Muscle of back (tissue), 3 donors: ENCODE measurements at regions not wholly inside any gene's neighbourhood (a gene's known extent, or its start where the extent isn't known, plus 50 kb on each side); places are given as distances from the start of the nearest gene placed in this dataset.
"Not testable (repeated sequence)": the region's sequence is repeated elsewhere in the genome, so short reads cannot be mapped to it uniquely, and the experiment has no call there.

Experiments used
- DNase-seq, 3 donors: peaks; one replicate each; pipeline versions ENCODE4 v3.0.0 to v3.0.0-alpha.2; 2013

GRCh38 chr10:9028231-9028630, 973.7 kb downstream of the GATA3 start:
- DNase-seq, result no peak

DNA sequence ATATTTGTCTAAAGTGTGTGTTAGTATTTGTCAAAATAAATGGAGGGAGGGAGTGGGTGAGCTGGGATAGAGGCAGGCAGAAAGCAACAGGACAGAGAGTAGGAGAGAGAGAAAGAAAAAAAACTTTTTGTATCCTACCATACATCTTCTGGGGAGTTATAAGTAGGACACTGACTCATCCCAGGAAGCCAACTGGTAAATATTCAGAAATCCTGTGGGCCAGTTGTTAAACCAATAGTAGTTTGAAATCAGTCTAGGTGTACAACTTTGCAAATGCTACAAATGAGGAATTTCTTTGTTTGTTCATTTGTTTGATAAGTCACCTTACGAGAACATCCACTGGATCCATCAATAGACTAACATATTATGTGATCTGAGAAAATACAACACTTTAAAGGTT, 980.9 kb downstream of the GATA3 start:
- no peak for DNase-seq

DNA sequence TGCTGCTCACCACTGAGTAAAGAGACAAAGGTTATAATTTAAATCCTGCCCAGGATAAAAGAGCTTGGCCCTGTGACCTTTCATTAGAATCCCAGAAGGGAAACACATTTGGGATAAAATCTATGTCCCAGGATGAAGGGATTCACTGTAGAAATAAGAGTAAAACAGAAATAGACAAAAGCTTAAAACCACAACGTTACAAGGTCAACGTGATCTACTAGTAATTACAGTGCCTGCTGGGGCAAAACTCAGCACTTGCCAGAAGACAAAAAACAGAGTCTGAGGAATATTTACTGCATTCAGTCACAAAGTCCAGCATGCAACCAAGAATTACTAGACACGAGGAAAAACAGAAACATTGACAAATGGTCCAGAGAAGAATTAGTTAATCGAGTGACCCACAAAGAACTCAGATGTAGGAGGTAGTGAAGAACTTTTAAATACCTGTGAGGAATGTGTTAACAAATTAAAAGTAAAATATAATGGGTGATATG, 982.3 kb downstream of the GATA3 start:
- DNase-seq, result no peak

GRCh38 chr10:9038146-9038714, 983.7 kb downstream of the GATA3 start:
- DNase-seq, result no peak

GRCh38 chr10:9043466-9043865, 989.0 kb downstream of the GATA3 start:
- DNase-seq, result no peak

DNA sequence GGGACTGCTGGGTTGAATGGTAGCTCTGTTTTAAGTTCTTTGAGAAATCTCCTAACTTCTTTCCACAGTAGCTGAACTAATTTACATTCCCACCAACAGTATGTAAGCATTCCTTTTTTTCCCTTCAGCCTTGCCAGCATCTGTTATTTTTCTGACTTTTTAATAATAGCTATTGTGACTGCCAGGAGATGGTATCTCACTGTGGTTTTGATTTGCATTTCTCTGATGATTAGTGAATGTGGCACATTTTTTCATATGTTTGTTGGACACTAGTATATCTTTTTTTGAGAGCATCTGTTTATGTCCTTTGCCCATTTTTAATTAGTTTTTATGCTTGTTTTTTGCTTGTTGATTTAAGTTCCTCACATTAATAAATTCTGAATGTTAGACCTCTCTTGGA, 990.8 kb downstream of the GATA3 start:
- DNase-seq, result no peak

- DNase-seq, result no peak
These were observed 997.0 kb downstream of the GATA3 start for GRCh38 chr10:9051328-9051974.

GRCh38 chr10:9052767-9053166, 998.3 kb downstream of the GATA3 start:
- DNase-seq, result no peak

DNA sequence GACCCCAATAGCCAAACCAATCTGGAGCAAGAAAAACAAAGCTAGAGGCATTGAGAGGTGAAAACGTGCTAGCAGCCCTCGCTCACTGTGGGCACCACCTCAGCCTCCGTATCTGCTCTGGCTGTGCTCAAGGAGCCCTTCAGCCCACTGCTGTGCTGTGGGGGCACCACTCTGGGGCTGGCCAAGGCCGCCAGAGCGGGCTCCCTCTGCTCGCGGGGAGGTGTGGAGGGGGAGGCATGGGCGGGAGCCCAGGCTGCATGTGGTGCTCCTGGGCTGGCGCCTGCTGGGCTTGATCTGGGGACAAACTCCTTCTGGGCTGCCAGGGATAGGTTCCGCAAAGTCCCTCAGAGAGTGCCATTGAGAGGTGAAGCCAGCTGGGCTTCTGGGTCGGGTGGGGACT, 1002.0 kb downstream of the GATA3 start:
- DNase-seq, result no peak

GRCh38 chr10:9057293-9057692, 1002.8 kb downstream of the GATA3 start:
- not testable (repeated sequence) for DNase-seq

DNA sequence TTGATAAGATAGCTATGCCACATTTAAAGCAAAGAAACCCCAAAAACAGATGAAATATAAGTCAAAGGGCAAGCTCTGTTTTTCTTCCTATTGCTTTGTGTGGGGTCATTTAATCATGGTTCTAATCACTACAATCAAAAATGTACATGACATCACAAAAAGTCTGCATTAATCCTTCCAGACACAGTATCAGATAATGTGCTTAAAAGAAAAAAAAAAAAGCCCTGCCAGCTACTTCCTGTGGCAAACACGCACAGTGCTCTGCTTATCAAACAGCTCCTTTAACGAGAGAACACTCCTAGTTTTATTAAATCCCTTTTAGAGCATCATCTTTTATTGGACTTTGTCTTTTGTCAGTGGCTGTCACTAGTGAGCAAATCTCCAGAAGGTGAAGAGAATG, 1005.8 kb downstream of the GATA3 start:
- DNase-seq, result no peak

DNA sequence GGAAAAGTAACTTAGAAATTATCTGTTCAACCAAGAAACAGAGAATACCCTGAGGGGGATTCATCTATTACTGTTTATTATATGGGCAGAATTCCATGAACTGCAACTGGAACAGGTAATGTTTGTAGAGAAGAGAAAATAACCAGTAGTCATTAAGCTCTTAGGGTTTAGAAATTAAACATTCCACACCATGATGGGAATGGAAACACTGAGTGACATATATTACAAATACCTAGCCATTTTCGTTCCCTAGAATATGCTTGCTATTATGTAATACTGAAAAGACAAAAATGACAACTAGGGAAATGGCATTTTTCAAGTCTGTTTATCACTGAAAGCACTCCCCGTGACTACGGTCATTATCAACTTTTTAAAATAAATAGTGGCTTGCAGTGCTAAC, 1007.4 kb downstream of the GATA3 start:
- no peak for DNase-seq

- DNase-seq, result no peak
These were observed 1011.7 kb downstream of the GATA3 start for GRCh38 chr10:9066152-9066551.

GRCh38 chr10:9068003-9068402, 1013.5 kb downstream of the GATA3 start:
- no peak for DNase-seq

DNA sequence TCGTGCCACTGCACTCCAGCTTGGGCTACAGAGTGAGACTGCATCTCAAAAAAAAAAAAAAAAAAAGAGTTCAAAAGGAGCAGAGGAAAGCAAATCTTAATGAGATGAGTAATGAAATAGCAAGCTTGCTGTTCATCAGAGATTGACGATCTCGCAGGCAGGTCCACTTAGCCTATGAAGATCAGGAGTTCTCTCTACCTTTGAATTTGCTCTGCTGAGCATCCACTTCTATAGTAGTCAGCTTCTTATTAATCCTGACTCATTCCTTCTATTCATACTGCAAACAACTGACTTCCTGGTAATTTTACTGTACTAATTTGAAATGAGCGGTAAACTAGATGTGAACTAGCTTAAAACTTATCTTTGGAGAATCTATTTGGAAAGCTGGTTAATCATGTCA, 1014.6 kb downstream of the GATA3 start:
- no peak for DNase-seq

- no peak for DNase-seq
These were observed 1020.9 kb downstream of the GATA3 start for GRCh38 chr10:9075420-9075819.

- no peak for DNase-seq
These were observed 1021.6 kb downstream of the GATA3 start for GRCh38 chr10:9076066-9076465.

DNA sequence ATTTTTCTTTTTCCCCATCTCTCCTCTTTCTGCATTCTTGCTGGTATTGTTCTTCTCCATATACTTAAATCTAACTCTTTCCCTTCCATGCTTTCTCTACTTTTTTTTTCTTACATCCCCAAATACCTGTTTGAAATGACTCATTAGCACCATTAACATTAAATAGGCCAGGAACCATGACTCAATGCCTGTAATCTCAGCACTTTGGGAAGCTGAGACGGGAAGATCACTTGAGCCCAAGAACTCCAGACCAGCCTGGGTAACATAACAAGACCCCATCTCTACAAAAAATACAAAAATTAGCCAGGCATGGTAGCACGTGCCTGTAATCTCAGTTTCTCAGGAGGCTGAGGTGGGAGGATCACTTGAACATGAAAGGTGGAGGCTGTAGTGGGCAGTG, 1026.8 kb downstream of the GATA3 start:
- DNase-seq, result no peak

- no peak for DNase-seq
These were observed 1027.5 kb downstream of the GATA3 start for GRCh38 chr10:9081961-9082360.

GRCh38 chr10:9091530-9092093, 1037.1 kb downstream of the GATA3 start:
- no peak for DNase-seq

DNA sequence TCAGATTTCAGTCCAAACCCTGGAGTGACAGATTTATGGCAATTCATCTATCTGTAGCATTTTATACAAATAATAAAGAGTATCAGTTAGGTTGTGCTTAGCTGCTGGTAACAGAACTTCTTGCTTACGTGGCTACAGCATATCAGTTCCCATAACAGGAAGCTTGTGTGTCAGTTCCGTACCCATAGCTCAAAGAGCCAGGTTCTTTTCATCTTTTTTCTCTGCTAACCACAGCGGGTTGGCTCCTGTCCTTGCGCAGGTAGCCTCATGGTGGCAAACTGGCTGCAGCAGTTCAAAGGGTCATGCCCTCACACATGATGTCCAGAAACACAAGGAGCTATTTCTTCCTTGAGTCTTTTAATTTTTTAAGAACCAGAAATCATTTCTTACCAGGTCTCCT, 1041.8 kb downstream of the GATA3 start:
- no peak for DNase-seq

DNA sequence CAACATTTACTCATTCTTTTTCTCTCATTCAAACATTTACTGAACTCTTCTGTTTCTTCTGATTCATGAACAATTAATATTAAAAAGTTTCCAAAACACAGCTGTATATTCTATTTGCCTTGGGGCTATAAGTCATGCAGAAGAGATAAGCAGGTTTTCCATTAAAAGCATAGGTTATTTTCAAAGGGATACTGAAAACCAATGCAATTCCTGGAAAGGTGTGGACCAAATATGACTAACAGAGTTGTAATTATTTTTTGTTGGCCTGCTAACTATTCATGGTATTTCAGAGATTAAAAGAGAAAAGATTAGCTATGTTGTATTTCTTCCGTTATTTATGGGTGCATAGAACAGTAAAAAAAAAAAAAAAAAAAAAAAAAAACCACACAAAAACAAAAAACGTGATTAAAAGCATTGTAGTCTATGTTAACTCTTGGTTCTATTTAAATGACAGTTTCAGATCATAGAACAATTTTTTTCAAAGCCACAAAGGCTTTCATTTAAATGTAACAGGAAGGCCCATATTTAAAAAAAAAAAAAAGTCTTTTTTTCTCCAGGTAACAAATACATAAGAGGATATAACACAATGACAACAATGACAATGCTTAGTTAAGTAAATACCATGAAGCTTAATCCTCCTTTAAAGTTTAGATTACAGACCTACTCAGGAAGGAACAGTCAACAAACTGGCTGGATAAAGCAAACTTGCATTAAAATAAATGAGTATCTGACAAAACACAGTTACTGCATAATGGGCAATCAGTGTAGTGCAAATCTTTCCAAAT, 1042.9 kb downstream of the GATA3 start:
- DNase-seq, result no peak

DNA sequence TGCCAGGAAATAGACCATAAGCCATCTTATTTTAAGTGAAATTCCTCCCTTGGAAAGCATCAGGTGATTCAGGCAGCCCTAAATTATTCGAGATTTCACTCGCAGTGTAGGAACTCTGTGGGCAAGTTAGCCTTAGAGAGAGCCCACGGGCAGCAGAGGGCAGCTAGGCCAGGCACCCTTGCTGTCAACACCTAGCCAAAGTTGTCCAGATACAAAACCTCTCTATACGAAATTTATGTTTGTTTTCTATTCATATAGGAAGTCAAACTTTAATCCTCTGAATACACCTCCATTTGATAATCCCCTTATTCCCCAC, 1043.5 kb downstream of the GATA3 start:
- DNase-seq, result no peak
